Activated CD4-positive, CD25-positive, alpha-beta regulatory T cell (primary cell): ENCODE measurements at regions not wholly inside any gene's neighbourhood (a gene's known extent, or its start where the extent isn't known, plus 50 kb on each side); places are given as distances from the start of the nearest gene placed in this dataset.

Experiments
- DNase-seq, 4 experiments: peaks; one replicate each; lab custom pipeline; 2025; lab: John Stamatoyannopoulos, UW

DNA sequence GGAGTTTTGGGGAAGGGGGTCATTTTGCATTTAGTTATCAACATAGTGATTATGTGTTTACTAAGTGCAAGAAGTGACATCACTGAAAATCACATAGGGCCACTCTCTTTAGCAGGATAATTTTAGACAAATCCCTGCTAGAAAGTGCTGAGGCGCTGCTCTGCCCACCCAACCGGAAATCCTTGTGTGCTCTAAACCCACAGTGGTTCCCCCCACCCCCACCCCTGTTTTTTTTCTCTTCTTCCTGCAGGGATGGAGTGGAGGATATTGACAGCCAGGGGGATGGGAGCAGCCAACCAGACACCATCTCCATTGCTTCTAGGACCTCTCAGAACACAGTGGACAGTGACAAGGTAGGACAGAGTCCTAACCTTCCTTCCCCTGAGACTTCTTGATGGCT, 234.2 kb upstream of the UMPS start:
- DNase-seq = no peak

- no peak for DNase-seq
These were observed 232.8 kb upstream of the UMPS start for GRCh38 chr3:124497487-124497886.

DNA sequence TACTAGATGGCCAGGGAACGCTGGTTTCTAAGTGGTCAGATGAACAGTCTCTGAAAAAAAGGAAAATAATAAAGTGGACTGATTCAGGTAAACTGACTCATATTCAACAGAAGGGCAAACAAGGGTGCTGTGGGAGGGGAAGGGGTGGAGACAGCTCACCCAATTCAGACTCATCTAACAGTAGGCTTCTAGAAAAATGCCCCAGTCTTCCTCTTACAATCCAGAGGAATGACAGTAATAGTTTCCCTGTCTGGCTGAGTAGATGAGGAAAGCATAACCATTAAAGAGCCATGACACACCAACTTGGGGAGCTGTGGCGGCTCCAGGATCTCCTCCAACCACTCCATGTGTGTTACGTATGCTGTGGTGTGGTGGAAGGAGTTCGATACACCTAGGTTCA, 231.4 kb upstream of the UMPS start:
- no peak for DNase-seq

DNA sequence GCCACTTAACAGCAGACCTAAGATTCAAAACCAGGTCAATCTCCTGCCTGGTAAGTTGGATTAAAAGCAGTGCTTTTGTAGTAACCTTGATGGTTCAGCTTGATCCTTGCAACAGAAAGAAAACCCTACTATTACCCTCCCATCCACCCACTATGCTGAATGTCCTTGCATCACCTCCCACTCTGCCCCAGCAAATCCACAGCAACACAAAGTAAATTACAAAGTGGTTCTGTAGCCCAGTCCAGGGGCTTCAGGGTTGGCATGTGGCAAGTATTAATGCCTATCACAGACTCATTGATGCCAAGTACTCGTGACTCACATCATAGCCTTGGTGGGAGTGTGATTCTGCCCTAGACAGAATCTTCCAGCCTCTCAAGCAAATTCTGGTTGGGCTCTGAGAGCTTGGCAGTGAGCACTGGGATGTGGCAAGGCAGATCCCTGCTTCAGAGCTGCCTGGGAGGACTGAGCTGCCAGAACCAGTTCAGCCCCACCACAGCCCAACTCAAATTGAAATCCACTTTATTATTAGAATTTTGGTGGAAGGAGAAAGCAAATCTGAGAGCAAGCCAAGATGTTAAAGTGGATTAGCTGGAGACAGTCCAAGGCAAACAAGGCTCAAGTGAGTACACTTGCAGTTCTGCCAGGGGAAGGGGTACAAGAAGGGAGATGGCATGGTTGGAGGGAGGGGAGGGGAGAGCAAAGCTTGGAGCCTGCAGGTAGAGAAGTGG, 225.8 kb upstream of the UMPS start:
- DNase-seq = no peak

- no peak for DNase-seq
These were observed 220.4 kb upstream of the UMPS start for GRCh38 chr3:124509884-124510283.

DNA sequence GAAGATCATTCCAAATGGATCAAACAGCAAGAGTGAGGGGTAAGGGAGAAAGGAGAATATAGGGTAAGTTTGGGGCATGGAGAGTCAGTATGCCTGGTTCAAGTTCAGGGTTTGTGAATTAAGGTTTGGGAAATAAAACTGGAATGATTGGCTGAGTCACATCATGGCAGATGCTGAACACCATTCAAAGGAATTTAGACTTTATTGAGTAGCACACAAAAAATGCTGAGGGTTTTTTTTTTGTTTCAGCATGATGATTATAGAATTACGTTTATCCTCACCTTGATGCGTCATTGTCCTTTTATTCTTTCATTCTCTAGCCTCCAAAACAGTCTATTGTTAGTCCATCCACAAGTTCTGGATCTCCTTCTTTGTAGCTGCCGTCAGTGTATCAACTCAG, 220.0 kb upstream of the UMPS start:
- DNase-seq = no peak

GRCh38 chr3:124512881-124513609, 217.2 kb upstream of the UMPS start:
- DNase-seq = no peak

DNA sequence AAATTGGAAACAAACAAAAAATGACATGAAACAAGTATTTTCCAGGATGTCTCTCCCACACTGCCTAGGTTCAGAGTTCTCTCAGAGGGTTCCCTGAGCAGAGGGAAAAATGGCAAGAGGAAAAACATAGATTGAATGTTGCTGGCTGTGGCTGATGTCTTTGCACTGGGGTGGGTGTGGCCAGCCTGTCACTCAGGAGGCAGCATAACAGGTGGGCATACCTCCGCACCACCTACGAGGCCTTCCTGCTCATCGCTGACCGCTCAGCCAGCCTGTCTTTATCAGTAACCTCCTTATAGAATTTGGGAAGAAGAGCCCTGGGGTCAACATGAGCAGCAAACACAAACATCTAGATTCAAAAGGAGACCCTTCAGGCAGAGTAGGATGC, 216.6 kb upstream of the UMPS start:
- DNase-seq = no peak

GRCh38 chr3:124514683-124515082, 215.6 kb upstream of the UMPS start:
- DNase-seq = no peak

GRCh38 chr3:124516333-124516732, 213.9 kb upstream of the UMPS start:
- DNase-seq = no peak

GRCh38 chr3:124517306-124517705, 212.9 kb upstream of the UMPS start:
- no peak for DNase-seq

GRCh38 chr3:124518350-124518749, 211.9 kb upstream of the UMPS start:
- no peak for DNase-seq

GRCh38 chr3:124519591-124520194, 210.6 kb upstream of the UMPS start:
- DNase-seq = no peak

GRCh38 chr3:124520970-124521369, 209.3 kb upstream of the UMPS start:
- DNase-seq = no peak

DNA sequence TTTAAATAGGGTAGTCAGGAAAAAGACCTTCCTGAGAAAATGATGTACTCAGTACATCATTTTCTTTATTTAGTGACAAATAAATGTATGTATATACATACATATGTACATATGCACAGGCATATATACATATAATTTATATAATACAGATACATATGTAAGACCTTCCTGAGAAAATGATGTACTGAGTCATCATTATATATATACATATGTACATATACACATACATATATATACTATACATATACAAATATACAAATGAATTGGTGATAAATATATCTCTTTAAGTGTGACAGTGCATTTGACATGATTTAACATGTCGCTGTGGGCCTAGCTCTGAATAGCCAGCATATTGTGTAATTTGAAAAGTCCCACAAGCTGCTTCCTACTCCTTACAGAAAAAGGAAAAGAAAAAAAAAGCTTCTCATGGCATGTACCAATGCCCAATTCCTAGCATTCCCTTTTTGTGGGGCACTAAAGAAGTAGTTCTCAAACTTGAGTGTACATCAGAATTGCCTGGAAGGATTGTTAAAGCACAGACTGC, 208.1 kb upstream of the UMPS start:
- DNase-seq = no peak

DNA sequence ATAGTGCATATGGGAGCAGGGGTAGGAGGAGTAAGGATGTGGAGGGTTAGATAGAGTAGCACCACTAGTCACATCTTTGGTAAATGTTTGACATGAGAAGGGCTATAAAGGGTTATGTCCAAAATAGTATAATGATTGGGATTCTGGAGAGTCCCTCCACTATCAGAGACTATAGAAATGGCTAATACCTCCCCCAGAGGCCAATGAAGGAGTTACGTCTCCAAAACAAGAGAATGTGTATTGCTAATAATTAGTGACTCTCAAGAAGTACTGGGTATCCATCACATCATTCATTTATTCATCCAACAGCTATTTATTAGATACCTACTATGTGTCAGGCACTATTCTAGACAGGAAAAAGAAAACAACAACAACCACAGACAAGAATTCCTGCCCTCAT, 203.7 kb upstream of the UMPS start:
- DNase-seq = no peak

- no peak for DNase-seq
These were observed 200.3 kb upstream of the UMPS start for GRCh38 chr3:124529826-124530571.

DNA sequence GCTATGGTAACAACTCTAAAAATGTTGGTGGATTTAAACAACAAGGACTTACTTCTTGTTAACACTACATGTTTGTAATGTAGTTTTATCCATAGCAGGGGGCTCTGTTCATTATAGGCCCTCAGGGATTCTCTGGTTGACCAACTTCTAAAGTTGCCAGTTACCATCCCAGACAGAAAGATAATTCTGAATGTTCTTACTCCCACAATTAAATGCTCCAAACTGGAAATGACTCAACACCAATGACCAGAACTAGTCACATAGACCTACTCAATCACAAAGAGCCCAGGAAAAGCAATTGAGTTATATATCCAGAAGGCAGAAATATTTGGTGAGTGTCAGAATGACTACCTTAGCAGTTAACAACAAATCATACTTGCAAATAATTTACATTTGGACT, 199.3 kb upstream of the UMPS start:
- DNase-seq = no peak

GRCh38 chr3:124532071-124532470, 198.2 kb upstream of the UMPS start:
- no peak for DNase-seq

DNA sequence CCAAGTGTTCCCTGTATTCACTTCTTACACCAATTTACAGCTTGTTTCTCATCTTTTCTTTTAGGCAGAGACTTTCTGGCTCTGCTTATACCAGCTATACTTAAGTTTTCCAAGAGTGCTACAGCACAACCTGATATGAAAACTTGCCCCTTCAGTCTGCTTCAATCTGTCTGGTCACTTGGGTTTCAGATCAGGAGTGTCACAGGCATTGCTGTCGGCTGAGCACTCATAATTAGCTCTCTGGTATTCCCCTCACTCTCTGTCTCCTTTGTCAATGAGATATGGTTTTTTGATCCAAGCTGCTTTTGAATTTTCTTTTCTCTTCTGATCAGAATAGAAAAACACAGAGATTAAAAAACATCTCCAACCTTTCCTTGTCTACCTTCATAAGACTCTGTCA, 194.9 kb upstream of the UMPS start:
- no peak for DNase-seq

GRCh38 chr3:124540550-124541211, 189.6 kb upstream of the UMPS start:
- DNase-seq = no peak
